Esophagus muscularis mucosa (tissue), 4 donors: ENCODE measurements at regions not wholly inside any gene's neighbourhood (a gene's known extent, or its start where the extent isn't known, plus 50 kb on each side); places are given as distances from the start of the nearest gene placed in this dataset.

Experiments
- CTCF ChIP-seq, 3 experiments: fragments of 200-600 bp in 2 of 3; fragments of 450-650 bp in 1 of 3; sonication (generic) in 2 of 3; IDR thresholded peaks; one replicate each; pipeline ENCODE4 v1.5.1; 2017 to 2019; ENCODE audit warnings: antibody characterized with exemption in 3 of 3, mild to moderate bottlenecking in 2 of 3, moderate library complexity in 1 of 3
- EP300 ChIP-seq: sonication (generic); formaldehyde crosslinking; IDR thresholded peaks from one replicate; pipeline ENCODE4 v1.6.1; 2017; ENCODE audit warnings: antibody characterized with exemption
- POLR2AphosphoS5 ChIP-seq, 2 donors: sonication (generic); formaldehyde crosslinking; IDR thresholded peaks; one replicate each; pipeline ENCODE4 v1.6.1; 2017; ENCODE audit warnings: antibody characterized with exemption in 2 of 2

- no peak for TF ChIP-seq POLR2AphosphoS5 (IDR thresholded peaks at IDR 0.05)
- TF ChIP-seq CTCF (IDR thresholded peaks at IDR 0.05): no peak
- TF ChIP-seq EP300: no peak
Measured at GRCh38 chr1:5649795-5650194, 342.4 kb downstream of the NPHP4 start.
